GM18520 (cell line): ENCODE measurements at regions not wholly inside any gene's neighbourhood (a gene's known extent, or its start where the extent isn't known, plus 50 kb on each side); places are given as distances from the start of the nearest gene placed in this dataset.

Source experiments
- ATAC-seq: cut with Tn5 transposase; IDR thresholded peaks from one replicate; pipeline ENCODE4 v1.9.1; 2021; ENCODE audit not compliant: unreplicated experiment

DNA sequence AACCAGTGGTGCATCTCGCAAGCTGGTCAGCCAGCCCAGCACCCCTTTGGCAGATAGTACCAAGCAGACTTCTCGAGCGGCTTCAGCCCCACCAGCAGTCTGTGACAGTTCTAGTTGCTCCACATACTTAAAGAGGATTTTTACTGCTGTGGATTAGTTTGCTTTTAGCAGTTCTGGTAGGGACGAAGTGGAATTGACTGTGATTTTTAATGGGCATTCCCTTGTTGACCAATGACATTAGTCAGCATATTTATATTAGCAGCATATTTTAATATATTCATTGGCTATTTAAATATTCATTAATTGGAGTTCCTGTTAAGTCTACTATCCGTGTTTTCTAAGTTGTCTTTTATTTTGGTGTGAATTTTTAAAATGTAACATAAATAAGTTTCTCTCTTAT lies 500.9 kb upstream of the FAT1 start:
- no peak for ATAC-seq

DNA sequence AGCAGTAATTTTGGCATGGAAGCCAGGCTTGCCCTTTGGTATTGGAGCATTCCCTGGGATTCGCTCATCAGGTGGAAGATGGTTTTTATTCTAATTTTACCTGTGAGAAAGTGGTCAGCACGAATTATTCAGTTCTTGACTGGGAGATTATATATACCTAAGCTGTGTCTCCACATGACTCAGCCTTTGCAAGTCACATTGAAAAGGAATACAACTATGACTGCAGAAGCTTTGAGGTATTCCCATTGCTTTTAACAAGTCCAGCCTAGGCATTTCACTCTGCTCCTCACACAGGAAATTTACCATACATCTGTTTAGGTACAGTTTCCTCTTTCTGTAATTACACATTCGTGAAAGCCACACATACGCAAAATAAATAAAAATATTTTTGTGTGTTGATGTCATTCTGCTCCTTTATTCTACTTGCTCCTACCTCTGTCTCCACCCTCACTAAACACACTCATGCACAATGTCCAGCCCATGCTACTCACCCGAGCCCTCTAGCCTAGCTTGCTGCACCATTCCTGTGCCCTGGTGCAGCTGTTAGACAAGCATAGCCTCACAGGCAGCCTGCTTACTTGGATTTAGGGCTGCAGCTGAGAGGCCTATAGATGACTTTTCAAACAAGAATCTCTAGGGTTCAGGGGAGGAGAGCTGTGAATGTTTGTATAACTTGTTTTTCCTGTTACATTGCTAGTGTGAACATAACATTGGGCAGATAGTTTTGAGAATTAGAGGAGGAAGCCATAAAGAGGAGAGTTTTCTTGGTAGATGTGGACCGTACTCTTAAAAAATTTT lies 504.4 kb upstream of the FAT1 start:
- ATAC-seq: no peak

DNA sequence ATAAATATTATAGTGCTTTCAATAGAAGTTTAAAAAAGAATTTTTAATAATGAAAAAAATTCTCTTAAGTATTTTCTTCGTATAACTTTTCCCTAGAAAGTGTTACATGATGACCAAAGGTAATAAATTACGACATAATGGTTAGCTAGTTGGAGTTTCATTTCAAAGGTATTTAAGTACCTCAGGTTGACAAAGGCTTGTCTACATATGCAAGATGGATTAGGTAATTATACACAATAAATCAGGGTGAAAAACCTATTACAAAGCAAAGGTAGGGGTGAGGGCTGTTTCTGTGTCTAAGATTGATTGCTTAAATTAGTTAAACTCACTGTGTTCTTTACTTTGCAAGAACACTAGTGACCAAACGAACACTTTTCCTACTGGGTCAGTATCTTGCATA lies 508.5 kb upstream of the FAT1 start:
- no peak for ATAC-seq

DNA sequence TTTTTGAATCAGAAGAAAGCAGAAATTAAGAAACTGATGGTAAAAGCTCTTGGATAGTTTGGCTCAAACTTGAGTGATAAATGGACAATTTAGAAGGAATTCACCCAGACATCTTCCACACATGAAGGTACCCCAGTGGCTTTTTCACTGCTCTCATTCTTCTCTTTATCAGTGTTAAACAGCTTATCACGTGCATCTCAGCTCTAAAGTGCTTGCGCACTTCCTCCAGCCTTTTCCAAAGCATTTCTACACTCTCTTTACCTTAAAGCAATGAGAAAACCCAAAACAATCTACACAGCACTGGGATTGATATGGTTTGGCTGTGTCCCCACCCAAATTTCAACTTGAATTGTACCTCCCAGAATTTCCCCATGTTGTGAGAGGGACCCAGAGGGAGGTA lies 509.1 kb upstream of the FAT1 start:
- no peak for ATAC-seq

DNA sequence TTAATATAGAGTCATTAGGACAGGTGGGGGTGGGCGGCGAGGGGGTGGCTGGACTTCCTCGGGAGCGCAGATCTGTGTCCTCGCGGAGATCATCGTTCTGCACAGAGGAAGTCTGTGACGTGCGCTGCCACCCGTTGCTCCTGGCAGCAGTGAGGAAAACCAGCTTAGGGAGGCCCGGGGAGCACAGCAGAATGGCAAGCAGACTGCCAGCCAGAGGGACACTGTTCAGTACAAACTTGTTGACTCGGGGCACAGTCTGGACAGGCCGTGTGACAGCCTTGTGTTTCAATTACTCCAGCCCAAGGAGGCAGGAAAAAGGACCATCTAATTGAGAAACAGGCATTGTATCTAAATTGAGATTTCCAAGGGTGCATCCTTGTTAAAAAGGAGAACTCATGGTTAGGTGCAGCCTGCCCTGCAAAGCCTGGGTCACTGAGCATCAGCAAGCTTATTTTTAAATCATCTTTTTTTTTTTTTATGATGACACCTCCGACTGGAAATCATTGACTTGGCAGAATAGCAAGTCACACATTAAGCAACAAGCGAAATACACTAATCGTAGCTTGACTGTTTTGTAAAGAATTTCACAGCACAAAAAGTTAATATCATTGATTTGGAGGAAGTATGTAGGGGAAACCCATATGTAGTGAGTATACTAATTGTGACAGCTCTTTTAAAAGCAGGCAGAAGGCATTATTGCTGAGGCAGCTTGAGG lies 512.0 kb upstream of the FAT1 start:
- no peak for ATAC-seq

DNA sequence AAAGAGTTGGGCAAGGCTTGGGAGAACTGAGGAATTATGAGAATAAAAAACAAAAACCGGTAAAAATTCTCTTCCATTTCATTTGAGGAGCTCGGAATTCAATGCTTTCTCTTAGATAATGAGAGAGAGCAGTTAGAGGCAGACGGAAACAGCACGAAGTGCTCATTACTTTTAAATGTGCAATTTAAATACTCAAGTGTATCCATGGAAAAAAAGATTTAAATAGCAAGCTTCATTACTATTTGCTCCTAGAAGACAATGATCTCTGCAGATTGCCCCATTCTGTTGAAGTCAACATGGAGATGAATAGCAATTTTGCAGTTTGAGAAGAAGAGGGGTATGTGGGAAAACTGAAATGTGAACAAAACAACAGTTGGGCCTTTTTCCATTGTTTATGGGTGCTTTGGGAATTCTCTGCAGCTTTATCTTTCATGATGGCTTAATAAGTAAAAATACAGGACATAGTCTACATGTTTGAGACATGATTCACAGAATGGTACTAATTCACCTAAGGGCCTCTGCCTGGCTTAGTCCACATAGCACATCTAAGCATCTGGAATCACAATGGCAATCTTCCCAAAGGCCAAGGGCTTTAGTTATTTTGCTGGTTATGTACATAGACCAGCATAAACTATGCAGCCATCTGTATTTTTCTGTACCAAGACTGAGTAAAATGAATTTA lies 512.7 kb upstream of the FAT1 start:
- no peak for ATAC-seq

DNA sequence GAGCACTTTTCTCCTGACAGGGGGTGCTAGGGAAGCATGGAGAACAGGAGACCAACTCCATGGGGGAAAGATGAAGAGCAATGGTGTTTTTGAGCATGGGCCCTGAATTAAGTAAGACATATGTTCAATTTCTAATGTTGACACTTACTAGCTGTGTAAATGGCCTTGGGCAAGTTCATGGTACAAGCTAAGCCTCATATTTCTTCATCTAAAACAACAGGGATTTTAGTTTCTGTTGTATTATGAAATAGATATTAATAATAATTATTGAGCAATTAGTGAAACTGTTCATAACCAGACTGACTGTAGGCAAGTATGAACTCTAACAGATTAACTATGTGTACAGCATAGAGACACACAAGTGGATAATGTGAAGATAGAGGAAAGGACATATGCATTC lies 515.0 kb upstream of the FAT1 start:
- no peak for ATAC-seq

DNA sequence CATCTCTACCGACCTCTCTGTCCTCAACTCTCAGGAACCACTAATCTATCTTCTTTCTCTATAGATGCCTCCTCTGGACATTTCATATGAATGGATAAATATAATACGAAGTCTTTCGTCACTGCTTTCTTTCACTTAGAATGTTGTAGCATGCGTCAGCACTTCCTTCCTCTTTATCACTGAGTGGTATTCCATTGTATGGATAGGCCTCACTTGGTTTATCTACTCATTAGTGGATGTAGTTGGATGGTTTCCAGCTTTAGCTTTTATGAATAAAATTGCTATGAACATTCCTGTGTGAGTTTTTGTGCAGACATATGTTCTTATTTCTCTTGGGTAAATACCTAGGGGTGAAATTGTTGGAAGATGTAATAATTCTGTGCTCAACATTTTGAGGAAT lies 528.2 kb upstream of the FAT1 start:
- no peak for ATAC-seq

DNA sequence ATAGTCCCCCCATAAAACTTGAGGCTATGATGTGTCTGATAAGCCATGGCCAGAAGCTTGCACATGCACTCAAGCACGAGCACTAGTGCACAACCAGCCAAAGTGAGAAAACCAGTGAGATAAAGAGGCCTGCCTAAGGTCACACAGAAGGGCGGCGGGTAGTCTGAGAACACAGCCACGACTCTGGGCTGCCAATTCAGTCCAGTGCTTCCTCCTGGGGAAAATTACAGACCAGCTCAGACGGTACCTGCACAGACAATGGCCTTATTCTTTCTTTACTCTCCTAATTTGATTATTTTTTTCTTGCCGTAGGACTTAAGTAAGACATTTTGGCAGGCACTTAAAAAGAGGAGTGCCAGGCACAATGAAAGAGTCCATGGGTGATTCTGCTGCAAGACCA lies 533.2 kb upstream of the FAT1 start:
- no peak for ATAC-seq

DNA sequence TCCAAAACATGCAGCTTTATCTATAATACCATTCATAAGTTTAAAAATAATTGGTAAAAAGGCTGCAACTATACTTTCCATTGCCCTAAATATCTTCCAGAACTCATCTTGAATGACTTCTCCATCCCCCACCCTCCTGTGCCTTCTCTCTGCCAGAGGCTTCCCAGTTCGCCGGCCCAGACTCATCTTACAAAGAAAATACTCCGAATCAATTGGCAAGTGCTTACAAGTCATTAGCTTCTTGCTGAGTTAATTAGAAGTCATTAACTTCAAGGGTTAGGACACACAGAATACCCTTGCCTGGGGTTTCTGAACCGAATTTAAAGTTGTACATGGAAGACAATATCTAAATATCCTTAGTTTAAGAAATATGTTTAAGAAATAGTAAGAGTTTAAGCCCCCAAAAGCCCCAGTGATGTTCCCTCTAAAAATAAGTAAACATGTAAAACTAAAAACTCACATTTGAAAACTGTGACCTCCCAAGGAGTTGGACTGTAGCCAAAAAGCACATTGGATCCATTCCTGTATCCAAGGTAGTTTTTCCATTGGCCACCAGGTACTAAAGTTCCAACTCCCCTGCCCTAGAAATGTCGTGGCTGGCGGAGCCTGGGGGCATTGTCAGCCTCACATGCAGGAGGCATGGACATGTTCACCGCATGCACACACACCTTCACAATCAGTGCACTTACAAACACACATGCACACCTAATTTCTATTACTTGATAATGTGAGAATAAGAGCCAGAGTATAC lies 535.2 kb upstream of the FAT1 start:
- no peak for ATAC-seq

DNA sequence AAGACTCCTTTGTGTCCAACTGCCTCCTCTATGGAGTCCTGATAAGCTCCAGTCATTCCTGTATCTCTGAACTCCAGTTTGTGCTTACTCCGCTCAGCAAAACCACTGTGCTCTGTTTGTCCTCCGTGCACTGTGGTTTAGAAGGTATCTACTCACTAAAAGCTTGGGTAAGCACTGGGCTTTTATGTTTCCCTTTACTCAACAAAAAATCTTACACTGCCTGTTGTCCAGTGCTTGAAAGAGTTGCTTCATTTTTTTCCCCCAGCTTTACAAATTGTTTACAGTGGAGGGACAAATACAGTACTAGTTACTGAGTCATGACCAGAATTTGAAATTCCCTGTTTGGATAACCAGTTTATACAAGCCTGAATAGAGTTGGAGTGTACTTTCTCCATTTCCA lies 545.3 kb upstream of the FAT1 start:
- no peak for ATAC-seq

DNA sequence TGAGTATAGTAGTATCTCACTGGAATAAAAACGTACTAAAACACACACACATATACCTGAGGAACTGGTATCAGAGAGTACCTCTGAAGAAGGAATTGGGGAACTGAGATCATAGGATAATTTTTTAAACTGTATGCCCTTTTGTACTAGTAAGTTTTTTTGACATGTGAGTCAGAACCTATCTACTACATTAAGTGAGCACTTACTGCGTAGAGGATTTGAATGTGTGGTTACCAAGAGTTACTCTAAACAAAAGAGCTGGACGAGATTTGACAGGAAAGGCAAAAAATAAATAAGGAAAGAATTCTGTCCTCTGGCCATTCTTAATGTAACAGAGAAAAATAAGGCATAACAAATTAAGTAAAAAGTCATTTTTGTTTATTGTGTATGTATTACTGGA lies 546.5 kb upstream of the FAT1 start:
- no peak for ATAC-seq

DNA sequence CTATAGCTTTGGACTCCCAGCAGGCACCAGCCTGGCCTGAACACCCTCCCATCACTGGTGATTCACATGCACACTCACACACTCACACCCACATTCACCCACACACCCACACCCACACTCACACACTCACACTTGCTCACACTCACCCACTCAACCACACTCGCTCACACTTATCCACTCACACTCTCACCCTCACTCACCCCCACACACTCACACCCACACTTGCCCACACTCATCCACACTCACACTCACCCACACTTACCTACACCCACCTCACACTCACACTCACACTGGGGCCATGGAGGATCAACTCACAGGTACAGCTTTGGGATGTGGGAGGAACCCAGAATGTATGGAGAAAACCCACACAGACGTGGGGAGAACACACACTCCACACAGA lies 548.2 kb upstream of the FAT1 start:
- no peak for ATAC-seq

DNA sequence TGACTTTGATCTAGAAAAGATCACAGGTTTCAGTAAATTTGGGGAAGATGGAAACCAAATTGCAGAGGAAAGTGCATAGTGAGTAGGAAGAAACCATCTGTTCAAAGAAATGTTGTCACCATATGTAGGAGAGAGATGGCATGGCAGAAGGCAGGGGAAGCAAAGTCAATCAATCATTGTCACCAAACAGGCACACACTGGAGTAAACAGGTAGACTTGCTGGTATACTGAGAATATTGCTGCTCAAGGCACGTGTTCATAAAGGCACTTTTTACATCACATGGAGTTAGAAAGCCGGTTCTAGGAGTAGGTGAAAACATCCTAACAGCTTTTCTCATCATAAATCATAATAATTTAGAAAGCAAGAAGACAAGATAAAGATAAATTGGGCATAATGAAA lies 550.5 kb upstream of the FAT1 start:
- ATAC-seq: no peak

DNA sequence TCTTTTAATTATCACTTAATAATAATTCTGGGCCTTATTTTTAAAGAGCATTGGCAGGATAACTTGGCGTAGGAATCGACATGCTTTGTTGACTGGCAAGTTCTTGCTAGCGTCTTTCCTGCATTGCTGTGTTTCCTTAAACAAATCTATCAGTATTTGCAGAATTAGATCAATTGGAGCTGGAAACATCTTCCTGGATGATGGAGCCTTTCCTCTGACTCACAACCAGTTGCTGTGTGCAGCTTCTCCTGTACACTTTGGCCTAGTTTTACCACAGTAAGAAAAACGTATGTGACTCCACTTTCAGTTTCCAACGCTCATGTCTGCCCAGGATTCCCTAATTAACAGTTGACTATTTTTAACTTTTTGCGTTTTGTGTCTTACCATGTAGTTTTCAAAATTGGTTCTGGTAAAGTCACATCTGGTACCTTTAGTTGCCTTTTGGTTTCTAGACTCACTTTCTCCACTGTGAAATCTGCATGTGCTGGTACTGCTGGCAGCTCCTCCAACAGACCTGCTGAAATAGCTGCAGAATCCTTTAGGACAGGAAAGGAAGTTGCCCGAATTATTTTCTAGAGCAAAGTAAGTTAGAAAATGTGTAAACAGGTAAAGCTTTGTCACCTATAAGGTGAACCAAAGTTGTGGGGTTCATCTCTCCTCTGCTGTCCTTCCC lies 553.2 kb upstream of the FAT1 start:
- no peak for ATAC-seq

DNA sequence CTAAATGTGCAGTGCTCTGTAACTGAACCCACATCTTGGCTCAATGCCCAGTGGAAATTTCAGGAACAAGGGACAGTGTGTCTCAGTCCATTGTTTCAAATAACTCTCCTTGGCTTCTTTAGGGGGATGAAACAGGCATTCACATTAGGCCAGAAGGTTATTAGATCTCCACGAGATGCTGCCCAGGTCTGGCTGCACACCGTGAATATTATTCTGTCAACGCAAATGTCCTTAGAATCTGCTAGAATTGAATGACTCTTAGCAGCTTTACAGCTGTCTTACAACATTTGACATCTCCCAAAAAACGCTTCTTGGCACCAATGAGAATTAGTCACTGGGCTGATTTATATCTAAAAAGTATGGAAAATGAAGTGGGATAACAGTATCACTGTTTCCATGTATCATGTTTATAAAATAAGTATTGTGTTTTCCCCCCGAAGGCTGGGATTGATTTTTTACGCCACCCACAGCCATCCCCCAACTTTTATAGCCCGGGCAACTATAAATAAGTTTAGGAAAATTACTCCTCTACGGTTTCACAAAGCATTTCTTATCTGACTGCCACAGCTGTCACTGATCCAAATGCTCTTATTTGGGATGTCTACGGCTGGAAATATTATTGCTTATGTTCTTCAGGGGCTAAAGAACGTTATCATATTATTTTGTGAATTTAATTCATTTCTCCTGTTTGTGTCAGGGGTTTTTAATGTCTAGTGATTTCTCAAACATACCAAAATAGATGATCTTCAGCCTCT lies 559.7 kb upstream of the FAT1 start:
- ATAC-seq: no peak

DNA sequence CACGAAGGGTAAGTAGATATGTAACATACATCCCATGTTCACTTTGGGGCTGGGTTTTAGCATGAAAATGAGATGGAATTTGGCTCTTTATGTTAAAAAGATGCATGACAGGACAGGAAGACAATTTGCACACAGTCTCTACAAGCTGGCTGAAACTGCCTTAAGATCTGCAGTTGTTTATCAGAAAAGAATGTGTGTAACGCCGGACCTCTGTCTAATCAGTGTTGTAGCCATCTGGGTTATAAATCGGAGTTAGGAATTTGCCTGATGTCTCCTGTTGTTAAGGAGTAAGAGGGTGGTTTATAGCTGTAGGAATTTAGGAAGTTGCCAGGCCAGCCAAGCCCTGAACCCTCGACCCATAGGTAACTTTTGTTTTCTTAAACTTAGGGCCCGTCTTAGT lies 562.9 kb upstream of the FAT1 start:
- no peak for ATAC-seq

DNA sequence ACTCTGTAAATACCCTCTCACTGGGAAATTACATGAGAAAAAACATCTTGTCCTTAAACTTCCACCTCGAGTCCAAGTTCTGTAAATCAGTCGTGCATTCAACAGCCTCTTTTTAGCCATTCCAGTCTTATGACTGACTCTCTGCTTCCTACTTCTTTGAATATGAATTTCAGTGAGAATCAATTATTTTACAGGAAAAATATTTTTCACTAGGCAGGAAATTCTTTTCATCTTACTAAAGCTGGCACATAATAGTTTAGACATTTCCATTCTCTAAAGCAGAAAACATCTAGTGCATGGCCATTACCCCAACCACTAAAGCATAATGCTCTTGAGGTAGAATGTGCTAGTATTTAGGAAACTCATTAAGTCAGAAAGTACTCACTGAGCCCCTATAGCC lies 565.7 kb upstream of the FAT1 start:
- no peak for ATAC-seq

DNA sequence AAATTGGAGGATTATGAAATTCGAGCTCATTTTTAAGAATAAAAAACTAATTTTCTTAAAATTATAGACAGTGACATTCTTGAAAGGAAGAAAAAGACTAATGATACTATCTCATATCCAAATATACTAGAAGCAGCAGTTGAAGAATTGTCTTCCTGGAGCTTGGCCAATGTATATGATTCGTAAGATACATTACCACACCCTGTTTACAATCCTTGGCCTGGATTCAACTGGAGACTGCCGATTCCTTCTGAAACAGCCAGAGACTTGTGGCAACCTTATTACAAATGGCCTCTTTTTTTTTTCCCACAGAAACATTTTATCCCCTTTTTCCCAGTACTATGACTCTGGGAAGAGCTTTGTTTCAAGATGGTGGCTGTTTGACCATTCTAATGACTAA lies 571.2 kb upstream of the FAT1 start:
- ATAC-seq: no peak

DNA sequence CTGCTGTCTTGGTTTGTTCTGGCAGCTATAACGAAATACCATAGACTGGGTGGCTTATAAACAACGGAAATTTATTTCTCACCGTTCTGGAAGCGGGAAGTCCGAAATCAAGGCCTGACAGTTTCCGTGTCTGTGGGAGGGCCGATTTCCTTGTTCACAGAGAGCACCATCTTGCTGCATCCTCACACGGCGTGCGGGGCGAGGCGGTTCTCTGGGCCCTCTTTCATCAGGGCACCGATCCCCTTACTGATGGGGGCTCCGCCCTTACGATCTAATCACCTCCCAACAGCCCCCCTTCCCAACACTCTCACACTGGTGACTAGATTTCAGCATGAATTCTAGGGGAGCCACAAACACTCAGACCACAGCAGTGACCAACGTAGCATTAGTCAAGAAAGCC lies 578.3 kb upstream of the FAT1 start:
- no peak for ATAC-seq
